ENCODE measurements at regions not wholly inside any gene's neighbourhood (a gene's known extent, or its start where the extent isn't known, plus 50 kb on each side); places are given as distances from the start of the nearest gene placed in this dataset.

DNA sequence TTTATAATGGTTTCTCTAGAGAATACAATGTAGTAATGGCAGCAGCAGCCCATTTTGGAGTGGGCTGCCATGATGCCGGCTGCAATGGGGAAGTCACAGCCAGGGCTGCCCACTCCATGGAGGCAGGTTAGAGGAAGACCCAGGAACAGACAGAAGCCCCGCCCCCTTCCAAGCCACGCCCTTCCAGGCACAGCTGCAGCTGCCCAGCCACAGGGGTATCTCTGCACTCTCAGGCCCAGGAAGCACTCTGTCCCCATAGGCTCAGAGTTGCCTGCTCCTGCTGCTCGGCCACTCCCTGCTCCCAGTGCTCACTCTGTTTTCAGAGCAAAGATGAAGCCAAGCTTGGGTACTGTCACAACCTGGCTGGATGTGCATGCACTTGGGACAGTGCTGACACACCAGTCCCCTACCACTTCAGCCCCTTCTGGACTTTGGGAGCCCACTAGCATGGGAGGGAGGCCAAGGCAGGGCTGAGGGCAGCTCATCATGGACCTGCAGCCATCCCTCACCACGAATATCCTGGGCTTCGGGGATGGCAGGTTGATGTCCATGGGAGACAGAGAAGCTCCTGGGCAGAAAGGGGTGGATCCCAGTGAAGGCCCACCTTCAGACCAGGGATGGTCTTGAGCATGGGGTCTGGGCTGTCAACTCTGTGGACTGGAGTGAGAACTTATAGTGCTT is 1224.2 kb downstream of the SLITRK5 start:
- H3K27ac ChIP-seq (replicated peaks) = no peak overlapping the region
- no peaks in the 10 kb centered on the region for H3K27me3 ChIP-seq (ENCODE audit: insufficient read depth, poor library complexity, severe bottlenecking)
- no peak overlapping the region for H3K4me3 ChIP-seq (replicated peaks; ENCODE audit: insufficient read depth, low read length)
- DNase-seq (ENCODE audit: low read depth in 1 of 2, low spot score in 1 of 2) = no peak
- TF ChIP-seq POLR2AphosphoS5 (IDR thresholded peaks at IDR 0.05; ENCODE audit: low read depth) (no peak), SPI1 (IDR thresholded peaks at IDR 0.05; ENCODE audit: borderline replicate concordance, low read depth) (no peak), GABPA (IDR thresholded peaks at IDR 0.05; ENCODE audit: low read depth) (no peak)
- TF ChIP-seq, protein P1, sequence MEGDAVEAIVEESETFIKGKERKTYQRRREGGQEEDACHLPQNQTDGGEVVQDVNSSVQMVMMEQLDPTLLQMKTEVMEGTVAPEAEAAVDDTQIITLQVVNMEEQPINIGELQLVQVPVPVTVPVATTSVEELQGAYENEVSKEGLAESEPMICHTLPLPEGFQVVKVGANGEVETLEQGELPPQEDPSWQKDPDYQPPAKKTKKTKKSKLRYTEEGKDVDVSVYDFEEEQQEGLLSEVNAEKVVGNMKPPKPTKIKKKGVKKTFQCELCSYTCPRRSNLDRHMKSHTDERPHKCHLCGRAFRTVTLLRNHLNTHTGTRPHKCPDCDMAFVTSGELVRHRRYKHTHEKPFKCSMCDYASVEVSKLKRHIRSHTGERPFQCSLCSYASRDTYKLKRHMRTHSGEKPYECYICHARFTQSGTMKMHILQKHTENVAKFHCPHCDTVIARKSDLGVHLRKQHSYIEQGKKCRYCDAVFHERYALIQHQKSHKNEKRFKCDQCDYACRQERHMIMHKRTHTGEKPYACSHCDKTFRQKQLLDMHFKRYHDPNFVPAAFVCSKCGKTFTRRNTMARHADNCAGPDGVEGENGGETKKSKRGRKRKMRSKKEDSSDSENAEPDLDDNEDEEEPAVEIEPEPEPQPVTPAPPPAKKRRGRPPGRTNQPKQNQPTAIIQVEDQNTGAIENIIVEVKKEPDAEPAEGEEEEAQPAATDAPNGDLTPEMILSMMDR (IDR thresholded peaks at IDR 0.05; ENCODE audit: insufficient read depth, low read length) = no peak
- TF ChIP-seq, protein P2, sequence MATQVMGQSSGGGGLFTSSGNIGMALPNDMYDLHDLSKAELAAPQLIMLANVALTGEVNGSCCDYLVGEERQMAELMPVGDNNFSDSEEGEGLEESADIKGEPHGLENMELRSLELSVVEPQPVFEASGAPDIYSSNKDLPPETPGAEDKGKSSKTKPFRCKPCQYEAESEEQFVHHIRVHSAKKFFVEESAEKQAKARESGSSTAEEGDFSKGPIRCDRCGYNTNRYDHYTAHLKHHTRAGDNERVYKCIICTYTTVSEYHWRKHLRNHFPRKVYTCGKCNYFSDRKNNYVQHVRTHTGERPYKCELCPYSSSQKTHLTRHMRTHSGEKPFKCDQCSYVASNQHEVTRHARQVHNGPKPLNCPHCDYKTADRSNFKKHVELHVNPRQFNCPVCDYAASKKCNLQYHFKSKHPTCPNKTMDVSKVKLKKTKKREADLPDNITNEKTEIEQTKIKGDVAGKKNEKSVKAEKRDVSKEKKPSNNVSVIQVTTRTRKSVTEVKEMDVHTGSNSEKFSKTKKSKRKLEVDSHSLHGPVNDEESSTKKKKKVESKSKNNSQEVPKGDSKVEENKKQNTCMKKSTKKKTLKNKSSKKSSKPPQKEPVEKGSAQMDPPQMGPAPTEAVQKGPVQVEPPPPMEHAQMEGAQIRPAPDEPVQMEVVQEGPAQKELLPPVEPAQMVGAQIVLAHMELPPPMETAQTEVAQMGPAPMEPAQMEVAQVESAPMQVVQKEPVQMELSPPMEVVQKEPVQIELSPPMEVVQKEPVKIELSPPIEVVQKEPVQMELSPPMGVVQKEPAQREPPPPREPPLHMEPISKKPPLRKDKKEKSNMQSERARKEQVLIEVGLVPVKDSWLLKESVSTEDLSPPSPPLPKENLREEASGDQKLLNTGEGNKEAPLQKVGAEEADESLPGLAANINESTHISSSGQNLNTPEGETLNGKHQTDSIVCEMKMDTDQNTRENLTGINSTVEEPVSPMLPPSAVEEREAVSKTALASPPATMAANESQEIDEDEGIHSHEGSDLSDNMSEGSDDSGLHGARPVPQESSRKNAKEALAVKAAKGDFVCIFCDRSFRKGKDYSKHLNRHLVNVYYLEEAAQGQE (IDR thresholded peaks at IDR 0.05; ENCODE audit: insufficient replicate concordance, low read depth) = no peak

DNA sequence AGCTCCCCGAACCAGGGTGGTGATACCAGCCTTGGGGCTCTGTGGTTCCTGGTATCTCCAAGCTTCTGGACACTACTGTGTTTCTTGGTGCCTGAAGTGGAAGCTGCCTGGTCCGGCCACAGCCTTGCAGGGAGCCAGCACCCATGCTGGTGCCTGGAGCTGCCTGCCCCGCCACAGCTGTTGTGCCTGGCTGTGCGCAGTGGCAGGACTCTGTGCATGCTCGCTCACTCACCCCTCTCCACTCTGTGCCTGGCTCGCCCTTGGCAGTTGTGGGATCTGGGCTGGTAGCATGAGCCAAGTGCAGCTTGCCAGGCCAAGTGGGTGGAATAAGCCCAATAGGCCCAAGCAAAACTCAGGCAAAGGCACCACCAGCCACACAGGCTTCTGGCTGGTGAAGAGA is 1225.3 kb downstream of the SLITRK5 start:
- Histone ChIP-seq H3K4me3 (replicated peaks; ENCODE audit: insufficient read depth, low read length) (no peak overlapping the region), H3K27me3 (ENCODE audit: insufficient read depth, poor library complexity, severe bottlenecking) (no peaks in the 10 kb centered on the region), H3K27ac (replicated peaks) (no peak overlapping the region)
- TF ChIP-seq, protein P2 (IDR thresholded peaks at IDR 0.05; ENCODE audit: insufficient replicate concordance, low read depth) = no peak
- TF ChIP-seq GABPA (IDR thresholded peaks at IDR 0.05; ENCODE audit: low read depth) (no peak), POLR2AphosphoS5 (IDR thresholded peaks at IDR 0.05; ENCODE audit: low read depth) (no peak)
- TF ChIP-seq, protein P1 (IDR thresholded peaks at IDR 0.05; ENCODE audit: insufficient read depth, low read length) = no peak
- DNase-seq (ENCODE audit: low read depth in 1 of 2, low spot score in 1 of 2) = no peak

DNA sequence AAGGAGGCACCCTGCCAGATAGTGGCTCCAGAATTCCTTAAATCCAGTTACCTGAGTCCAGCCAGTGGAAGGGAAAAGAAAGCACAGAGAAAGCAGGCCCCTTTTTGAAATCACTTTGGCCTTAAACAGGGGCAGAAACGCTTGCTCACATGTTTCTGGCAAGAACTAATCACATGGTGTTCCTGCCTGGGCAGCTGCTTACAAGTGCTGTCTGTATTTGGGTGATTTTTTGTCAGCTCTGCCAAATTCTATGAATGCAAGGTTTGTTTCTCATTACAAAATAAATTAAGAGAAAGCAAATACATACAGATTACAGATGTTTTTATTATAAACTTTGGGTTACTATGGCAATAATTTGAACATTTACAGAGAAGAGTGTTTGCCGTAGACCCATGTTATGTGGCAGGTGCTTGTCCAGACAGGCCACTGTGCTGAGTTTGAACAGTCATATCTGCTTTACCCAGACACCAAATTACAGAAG is 1237.8 kb downstream of the SLITRK5 start:
- DNase-seq (ENCODE audit: low read depth in 1 of 2, low spot score in 1 of 2) = no peak
- Histone ChIP-seq H3K4me3 (replicated peaks; ENCODE audit: insufficient read depth, low read length) (no peak overlapping the region), H3K27me3 (ENCODE audit: insufficient read depth, poor library complexity, severe bottlenecking) (no peaks in the 10 kb centered on the region), H3K27ac (replicated peaks) (no peak overlapping the region)
- TF ChIP-seq, protein P2 (IDR thresholded peaks at IDR 0.05; ENCODE audit: insufficient replicate concordance, low read depth) = no peak
- TF ChIP-seq GABPA (IDR thresholded peaks at IDR 0.05; ENCODE audit: low read depth) (no peak), SPI1 (IDR thresholded peaks at IDR 0.05; ENCODE audit: borderline replicate concordance, low read depth) (no peak), POLR2AphosphoS5 (IDR thresholded peaks at IDR 0.05; ENCODE audit: low read depth) (no peak)
- TF ChIP-seq, protein P1 (IDR thresholded peaks at IDR 0.05; ENCODE audit: insufficient read depth, low read length) = no peak
